ENCODE measurements at regions not wholly inside any gene's neighbourhood (a gene's known extent, or its start where the extent isn't known, plus 50 kb on each side); places are given as distances from the start of the nearest gene placed in this dataset.

GRCh38 chr7:131004371-131004770, 270.4 kb upstream of the KLF14 start:
- Mint-ChIP-seq H3K27ac (no peak overlapping the region), H3K36me3 (peaks cover 19% of the 10 kb centered on the region), H3K4me3 (no peak overlapping the region), H3K9me3 (peaks cover 23% of the 10 kb centered on the region), H3K4me1 (peaks cover 18% of the 10 kb centered on the region), H3K27me3 (ENCODE audit: low read depth) (no peaks in the 10 kb centered on the region)
- ChIA-PET POLR2A (no interaction called here), CTCF (interaction anchor here (1.7 kb wide), 1 partner anchor 108 kb away, joined by 8 read pairs; no protein-coding TSS in a partner anchor)
- no peak for TF ChIP-seq GTF2I (CRISPR knock-in tag; conservative IDR thresholded peaks at IDR 0.05)
- no peak for TF ChIP-seq CREB1 (CRISPR knock-in tag; IDR thresholded peaks at IDR 0.05)
- TF ChIP-seq, protein P1, sequence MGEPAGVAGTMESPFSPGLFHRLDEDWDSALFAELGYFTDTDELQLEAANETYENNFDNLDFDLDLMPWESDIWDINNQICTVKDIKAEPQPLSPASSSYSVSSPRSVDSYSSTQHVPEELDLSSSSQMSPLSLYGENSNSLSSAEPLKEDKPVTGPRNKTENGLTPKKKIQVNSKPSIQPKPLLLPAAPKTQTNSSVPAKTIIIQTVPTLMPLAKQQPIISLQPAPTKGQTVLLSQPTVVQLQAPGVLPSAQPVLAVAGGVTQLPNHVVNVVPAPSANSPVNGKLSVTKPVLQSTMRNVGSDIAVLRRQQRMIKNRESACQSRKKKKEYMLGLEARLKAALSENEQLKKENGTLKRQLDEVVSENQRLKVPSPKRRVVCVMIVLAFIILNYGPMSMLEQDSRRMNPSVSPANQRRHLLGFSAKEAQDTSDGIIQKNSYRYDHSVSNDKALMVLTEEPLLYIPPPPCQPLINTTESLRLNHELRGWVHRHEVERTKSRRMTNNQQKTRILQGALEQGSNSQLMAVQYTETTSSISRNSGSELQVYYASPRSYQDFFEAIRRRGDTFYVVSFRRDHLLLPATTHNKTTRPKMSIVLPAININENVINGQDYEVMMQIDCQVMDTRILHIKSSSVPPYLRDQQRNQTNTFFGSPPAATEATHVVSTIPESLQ (CRISPR knock-in tag; IDR thresholded peaks at IDR 0.05): no peak
- no peak for TF ChIP-seq ZNF121 (CRISPR knock-in tag; IDR thresholded peaks at IDR 0.05)
- no peak for TF ChIP-seq ZNF281 (CRISPR knock-in tag; IDR thresholded peaks at IDR 0.05)
- TF ChIP-seq, protein P2, sequence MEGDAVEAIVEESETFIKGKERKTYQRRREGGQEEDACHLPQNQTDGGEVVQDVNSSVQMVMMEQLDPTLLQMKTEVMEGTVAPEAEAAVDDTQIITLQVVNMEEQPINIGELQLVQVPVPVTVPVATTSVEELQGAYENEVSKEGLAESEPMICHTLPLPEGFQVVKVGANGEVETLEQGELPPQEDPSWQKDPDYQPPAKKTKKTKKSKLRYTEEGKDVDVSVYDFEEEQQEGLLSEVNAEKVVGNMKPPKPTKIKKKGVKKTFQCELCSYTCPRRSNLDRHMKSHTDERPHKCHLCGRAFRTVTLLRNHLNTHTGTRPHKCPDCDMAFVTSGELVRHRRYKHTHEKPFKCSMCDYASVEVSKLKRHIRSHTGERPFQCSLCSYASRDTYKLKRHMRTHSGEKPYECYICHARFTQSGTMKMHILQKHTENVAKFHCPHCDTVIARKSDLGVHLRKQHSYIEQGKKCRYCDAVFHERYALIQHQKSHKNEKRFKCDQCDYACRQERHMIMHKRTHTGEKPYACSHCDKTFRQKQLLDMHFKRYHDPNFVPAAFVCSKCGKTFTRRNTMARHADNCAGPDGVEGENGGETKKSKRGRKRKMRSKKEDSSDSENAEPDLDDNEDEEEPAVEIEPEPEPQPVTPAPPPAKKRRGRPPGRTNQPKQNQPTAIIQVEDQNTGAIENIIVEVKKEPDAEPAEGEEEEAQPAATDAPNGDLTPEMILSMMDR (IDR thresholded peaks at IDR 0.05): no peak
- no peak for TF ChIP-seq NR2C2 (CRISPR knock-in tag; IDR thresholded peaks at IDR 0.05)
- TF ChIP-seq FOXP4 (CRISPR knock-in tag; IDR thresholded peaks at IDR 0.05): no peak
- no peak for TF ChIP-seq ZMAT4 (CRISPR knock-in tag; IDR thresholded peaks at IDR 0.05)
- TF ChIP-seq CDX4 (CRISPR knock-in tag; IDR thresholded peaks at IDR 0.05; ENCODE audit: borderline replicate concordance): no peak
- no peak for TF ChIP-seq TEAD4 (CRISPR knock-in tag; IDR thresholded peaks at IDR 0.05)
- no peak for TF ChIP-seq ZSCAN18 (CRISPR knock-in tag; IDR thresholded peaks at IDR 0.05)
- TF ChIP-seq, protein P3, sequence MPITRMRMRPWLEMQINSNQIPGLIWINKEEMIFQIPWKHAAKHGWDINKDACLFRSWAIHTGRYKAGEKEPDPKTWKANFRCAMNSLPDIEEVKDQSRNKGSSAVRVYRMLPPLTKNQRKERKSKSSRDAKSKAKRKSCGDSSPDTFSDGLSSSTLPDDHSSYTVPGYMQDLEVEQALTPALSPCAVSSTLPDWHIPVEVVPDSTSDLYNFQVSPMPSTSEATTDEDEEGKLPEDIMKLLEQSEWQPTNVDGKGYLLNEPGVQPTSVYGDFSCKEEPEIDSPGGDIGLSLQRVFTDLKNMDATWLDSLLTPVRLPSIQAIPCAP (CRISPR knock-in tag; IDR thresholded peaks at IDR 0.05): no peak
- TF ChIP-seq ZNF232 (CRISPR knock-in tag; IDR thresholded peaks at IDR 0.05): no peak
- TF ChIP-seq, protein P4, sequence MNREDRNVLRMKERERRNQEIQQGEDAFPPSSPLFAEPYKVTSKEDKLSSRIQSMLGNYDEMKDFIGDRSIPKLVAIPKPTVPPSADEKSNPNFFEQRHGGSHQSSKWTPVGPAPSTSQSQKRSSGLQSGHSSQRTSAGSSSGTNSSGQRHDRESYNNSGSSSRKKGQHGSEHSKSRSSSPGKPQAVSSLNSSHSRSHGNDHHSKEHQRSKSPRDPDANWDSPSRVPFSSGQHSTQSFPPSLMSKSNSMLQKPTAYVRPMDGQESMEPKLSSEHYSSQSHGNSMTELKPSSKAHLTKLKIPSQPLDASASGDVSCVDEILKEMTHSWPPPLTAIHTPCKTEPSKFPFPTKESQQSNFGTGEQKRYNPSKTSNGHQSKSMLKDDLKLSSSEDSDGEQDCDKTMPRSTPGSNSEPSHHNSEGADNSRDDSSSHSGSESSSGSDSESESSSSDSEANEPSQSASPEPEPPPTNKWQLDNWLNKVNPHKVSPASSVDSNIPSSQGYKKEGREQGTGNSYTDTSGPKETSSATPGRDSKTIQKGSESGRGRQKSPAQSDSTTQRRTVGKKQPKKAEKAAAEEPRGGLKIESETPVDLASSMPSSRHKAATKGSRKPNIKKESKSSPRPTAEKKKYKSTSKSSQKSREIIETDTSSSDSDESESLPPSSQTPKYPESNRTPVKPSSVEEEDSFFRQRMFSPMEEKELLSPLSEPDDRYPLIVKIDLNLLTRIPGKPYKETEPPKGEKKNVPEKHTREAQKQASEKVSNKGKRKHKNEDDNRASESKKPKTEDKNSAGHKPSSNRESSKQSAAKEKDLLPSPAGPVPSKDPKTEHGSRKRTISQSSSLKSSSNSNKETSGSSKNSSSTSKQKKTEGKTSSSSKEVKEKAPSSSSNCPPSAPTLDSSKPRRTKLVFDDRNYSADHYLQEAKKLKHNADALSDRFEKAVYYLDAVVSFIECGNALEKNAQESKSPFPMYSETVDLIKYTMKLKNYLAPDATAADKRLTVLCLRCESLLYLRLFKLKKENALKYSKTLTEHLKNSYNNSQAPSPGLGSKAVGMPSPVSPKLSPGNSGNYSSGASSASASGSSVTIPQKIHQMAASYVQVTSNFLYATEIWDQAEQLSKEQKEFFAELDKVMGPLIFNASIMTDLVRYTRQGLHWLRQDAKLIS (CRISPR knock-in tag; IDR thresholded peaks at IDR 0.05; ENCODE audit: borderline replicate concordance): no peak
- ATAC-seq (no peak), DNase-seq (ENCODE audit: low spot score) (no peak)

Data from WTC11 (cell line).